ENCODE measurements at regions not wholly inside any gene's neighbourhood (a gene's known extent, or its start where the extent isn't known, plus 50 kb on each side); places are given as distances from the start of the nearest gene placed in this dataset.

DNA sequence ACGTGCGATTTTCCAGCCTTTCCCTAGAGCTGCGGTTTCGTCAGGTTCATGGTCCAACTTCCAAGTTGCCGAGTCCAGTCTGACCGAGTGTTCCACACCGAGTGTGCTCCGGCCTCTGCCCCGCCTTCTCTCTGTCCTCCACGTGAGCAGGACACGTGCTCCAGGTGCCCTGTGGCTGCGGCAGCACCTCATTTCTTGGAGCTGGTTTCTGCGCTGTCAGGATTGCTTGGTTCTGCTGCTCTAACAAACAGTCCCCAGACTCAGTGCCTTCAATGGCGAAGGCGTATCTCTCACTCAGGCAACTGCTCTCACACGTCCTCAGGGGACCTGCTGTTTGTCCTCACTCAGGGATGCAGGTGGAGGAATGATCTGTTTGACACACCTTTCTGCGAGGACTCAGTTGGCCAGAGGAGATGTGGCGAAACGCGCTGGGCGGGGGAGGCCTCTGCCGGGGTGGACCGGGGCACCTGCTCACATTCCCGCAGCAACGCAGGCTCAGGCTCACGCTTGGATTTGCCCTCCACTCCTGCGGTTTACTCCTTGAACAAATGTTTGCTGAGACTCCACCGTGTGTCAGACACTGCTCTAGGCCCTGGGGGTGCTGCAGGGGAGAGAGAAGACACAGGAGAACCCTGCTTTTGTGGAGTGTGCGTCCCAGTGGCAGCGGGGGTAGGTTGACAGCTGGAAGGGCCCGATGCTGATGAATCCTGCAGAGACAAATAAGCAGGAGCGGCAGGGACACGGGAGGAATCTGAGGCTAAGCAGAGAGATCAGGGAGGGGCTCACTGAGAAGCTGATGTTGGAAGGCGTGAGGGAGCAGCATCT is 63.4 kb upstream of the FBRSL1 start:
- DNase-seq (ENCODE audit: extremely low read depth in 1 of 2, low read depth in 1 of 2): no peak

DNA sequence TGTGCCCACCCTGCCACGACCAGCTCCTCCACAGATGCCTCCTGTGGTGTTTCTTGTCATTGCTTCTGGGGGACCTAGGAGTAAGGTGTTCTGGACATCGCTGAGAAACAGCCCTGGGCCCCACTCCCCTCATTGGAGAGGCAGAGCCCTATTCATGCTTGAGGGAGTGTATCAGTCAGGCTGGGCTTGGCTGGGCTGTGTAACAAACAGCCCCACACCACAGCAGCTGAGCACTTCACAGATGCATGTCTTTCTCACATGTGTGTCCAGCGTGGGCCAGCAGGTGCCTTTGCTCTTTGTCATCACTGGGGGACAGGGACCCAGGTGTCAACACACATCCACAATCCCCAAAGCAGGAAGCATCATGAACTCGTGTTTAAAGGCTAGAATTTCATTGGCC is 65.1 kb upstream of the FBRSL1 start:
- DNase-seq (ENCODE audit: extremely low read depth in 1 of 2, low read depth in 1 of 2): no peak

DNA sequence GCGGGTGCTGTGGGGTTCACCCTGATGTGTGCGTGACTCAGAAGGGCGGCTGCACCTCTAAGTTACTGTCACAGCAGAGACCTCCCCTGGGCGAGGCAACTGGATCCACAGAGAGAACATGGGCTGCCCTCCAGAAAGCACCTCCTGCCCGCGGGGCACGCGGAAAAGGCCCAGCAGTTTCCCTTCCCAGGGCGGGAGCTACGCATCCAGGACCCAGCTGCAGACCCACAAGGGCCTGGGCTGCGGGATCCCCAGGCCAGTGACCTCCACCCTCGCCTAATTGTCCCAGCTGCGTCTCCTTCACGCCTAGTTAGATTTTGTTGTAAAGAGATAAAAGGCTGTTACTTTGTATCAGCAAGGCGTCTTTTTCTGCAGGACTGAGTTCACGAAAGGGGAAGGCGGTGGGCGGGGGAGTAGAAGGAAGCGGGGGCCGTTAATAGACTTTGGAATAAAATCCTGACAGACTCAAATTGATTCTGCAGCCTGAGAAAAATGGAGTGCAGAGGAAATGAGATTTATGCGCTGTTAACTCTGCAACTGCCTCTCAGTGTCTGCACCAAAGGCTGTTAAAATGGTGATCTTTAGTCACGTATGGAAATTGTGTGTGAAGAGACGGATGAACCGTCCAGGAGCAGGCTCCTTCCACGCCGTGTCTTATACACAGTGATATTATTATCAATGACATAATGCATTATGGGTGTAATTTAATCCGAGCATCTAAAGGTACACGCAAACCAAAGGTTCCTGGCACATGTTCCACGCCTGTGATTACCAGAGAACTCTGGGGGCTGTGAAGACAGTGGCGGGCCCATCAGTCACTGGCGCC is 65.9 kb upstream of the FBRSL1 start:
- DNase-seq (ENCODE audit: extremely low read depth in 1 of 2, low read depth in 1 of 2): no peak

DNA sequence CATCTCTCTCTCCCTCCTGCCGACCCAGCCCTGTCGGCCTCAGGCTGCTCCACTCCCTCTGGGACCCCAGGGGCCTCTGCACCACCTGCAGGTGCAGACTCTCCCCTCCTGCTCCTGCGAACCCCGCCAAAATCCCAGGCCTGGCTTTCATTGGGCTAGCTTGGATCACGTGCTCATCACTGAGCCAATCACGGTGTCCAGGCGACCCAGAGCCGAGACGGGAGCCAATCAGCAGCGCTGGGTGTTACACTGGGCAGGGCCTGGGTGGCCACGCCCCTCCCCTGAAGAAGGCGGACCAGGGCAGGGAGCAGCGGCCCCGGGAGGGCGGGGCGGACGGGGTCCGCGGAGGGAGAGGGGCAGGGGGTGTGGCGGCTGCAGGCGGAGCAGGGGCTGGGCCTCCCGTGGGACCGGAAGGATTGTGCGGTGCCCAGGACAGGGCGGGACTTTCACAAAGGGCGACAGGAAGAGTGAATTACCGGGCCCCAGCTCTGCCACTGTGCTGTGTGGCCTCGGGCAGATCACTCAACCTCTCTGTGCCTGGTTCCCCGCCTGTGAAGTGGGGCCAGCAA is 66.6 kb upstream of the FBRSL1 start:
- no peak for DNase-seq (ENCODE audit: extremely low read depth in 1 of 2, low read depth in 1 of 2)

DNA sequence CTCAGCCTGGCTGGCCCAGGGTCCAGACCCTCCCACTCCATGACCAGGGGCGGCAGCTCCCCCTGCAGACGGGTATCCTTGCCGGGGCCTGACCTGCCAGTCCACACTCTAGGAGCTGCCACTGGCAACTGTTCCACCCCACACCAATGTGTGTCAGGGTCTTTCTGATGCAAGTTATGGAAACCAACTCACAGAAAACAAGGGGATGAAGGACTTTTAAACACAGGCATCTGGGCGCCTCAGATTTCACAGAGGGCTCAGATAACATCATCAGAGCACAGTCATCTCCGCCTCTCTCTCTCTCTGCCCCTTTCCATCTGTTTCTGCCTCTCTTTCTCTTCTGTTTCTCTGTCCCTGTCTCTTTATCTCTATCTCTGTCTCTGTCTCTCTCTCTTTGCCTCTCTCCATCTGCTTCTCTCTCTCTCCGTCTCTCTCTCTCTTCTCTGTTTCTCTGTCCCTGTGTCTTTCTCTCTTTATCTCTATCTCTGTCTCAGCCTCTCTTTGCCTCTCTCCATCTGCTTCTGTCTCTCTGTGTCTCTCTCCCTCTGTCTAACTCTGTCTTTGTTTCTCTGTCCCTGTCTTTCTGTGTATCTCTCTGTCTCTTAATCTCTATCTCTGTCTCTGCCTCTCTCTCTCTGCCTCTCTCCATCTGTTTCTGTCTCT is 67.4 kb upstream of the FBRSL1 start:
- no peak for DNase-seq (ENCODE audit: extremely low read depth in 1 of 2, low read depth in 1 of 2)

DNA sequence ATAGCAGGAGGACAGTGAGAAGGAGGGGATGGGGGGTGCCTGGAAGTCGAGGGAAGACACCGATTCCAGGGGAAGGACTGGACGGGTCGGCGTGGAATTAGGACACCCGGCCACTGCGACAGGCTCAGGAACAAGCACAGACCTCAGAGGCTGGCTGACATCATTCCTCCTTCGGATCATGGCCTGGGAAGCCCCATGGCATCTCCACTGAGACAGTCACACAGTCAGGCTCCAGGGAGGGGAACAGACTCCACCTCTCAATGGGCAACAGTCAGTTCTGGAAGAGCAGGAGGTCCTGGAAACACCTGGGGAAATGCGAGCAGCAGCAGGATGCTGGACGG is 67.9 kb upstream of the FBRSL1 start:
- no peak for DNase-seq (ENCODE audit: extremely low read depth in 1 of 2, low read depth in 1 of 2)

DNA sequence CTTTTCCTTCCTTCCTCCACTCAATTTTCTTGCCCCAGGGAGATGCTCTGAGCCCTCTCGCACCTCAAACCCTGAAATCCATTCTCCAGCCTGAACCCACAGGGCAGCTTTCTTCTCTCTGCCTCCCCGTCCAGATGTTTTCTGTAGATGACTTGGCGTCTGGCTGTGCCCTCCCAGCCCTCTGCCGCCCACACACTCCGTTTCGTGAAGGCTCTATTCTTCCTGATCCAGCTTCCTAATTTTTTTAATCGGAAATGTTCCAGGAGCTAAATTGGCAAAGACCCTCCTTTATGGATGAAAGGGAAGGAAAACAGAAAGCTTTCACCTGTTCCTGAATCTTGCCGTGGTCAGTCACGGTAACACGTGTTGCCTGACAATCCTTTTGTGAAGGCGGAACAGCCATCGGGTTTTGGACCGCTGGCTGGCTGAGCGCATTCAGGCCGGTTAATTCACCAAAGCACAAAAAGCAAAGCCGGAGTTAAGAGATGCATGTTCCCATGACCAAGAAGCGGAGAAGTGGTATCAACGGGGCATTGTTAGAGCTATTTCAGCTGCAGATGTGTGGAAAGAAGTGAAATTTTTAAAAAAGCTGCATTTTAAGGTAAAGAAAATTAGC is 70.2 kb upstream of the FBRSL1 start:
- no peak for DNase-seq (ENCODE audit: extremely low read depth in 1 of 2, low read depth in 1 of 2)

DNA sequence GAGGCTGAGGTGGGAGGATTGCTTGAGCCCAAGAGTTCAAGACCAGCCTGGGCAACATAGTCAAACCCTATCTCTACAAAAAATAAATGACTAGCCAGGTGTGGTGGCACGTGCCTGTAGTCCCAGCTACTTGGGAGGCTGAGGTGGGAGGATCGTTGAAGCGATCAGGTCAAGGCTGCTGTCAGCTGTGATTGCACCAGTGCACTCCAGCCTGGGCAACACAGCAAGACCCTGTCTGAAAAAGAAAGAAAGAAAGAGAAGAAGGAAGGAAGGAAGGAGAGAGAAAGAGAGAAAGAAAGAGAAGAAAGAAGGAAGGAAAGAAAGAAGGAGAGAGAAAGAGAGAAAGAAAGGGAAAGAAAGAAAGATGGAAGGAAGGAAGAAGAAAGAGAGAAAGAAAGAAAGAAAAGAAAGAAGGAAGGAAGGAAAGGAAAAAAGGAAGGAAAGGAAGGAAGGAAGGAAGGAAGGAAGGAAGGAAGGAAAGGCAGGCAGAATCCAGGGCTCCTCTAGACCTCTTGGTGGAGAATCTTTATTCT is 71.5 kb upstream of the FBRSL1 start:
- DNase-seq (ENCODE audit: extremely low read depth in 1 of 2, low read depth in 1 of 2): no peak

DNA sequence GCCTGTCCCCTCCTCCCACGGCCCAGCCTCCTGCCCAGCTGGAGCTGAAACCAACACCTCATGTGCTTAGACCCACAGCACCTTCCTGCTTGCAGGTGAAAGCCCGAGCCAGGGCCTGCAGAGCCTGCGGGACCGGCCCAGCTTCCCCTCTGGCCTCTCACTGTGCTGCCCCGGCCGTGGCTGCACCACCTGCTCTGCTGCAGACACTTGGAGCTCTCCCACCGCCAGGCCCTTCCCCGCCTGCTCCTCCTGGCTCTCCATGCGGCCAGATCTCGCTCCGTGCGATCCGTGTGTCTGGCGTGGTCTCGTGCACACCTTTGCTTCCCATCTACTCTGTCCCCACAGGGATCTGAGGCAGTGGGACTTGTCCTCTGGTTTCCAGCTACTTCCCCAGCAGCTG is 72.2 kb upstream of the FBRSL1 start:
- DNase-seq (ENCODE audit: extremely low read depth in 1 of 2, low read depth in 1 of 2): no peak

DNA sequence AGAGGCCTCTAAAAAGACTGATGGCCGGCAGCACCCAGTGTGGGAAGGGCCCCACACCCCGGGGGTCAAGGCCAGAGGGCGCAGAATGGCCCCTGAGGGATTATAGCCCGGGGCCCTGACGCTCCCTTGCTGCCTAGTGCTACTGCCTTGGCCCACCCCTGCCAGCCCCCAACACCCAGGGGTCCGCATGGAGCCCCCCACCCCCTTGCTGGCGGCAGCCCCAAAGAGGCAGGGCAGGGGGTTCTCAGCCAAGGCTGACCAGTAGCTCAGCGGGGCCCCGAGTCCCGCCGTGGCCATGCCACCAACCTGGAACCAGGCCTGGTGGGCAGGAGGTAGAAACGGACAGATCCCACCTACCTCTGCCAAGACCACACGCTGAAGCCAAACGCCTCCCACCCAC is 73.1 kb upstream of the FBRSL1 start:
- no peak for DNase-seq (ENCODE audit: extremely low read depth in 1 of 2, low read depth in 1 of 2)

DNA sequence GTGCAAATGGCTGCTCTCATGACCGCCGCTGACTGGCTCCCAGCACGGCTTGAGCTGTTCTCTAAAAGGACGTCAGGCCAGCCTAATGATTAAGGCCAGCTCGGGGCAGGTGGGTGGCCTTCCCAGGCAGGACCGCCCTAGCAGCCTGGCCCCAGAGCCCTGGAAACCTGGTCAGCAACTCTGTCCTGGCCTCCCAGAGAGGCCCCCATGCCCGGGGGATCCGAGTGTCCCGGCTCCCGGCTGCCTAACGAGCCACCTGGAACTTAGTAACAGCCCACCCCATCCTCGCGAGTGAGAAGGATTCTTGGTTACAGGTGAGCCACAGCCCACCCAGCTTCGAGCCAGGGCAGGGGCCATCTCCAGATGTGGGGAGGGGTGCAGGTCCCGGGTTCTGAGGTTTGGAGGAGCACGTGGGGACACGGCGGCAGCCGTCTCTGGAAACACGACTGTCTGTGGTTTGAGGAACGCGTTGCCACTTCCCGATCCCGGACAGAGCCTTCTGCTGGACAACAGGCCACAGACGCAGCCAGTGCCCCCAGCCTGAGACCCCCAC is 73.8 kb upstream of the FBRSL1 start:
- DNase-seq (ENCODE audit: extremely low read depth in 1 of 2, low read depth in 1 of 2): no peak

DNA sequence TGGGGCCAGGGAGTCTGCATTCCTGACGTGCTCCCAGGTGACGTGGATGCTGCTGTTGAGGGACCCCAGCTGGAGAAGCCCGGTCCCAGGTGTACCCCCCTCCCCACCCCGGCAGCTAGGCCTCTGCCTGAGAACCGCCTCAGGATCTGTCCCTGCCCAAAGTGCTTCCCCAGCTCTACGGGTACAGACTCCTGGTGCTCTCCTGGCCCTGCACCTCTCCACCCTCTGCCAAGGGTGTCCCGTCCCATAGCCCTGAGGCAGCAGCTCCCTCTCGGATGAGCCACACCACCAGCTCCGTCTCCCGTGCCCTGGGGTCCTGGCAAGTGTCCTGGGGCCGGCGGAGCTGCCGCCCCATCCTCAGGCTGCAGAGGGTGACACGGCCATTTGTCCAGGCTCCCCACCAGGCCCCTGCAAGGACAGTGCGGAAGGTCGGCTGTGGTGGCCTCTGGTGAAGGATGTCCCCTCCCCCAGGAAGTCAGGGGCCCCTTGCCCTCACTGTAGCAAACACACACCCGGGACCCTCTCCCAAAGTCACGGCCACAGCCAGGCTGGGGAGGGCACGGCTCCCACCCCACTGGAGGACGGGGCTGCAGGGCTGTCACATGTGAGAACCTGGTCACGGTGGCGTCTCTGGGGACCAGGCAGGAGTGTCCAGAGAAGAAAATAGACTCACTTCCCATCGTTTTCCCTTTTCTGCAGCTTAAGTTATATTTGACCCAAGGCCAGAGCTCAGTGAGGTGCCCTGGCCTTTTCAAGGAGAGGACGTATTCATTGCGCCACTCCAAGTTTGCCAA is 74.4 kb upstream of the FBRSL1 start:
- DNase-seq (ENCODE audit: extremely low read depth in 1 of 2, low read depth in 1 of 2): no peak

DNA sequence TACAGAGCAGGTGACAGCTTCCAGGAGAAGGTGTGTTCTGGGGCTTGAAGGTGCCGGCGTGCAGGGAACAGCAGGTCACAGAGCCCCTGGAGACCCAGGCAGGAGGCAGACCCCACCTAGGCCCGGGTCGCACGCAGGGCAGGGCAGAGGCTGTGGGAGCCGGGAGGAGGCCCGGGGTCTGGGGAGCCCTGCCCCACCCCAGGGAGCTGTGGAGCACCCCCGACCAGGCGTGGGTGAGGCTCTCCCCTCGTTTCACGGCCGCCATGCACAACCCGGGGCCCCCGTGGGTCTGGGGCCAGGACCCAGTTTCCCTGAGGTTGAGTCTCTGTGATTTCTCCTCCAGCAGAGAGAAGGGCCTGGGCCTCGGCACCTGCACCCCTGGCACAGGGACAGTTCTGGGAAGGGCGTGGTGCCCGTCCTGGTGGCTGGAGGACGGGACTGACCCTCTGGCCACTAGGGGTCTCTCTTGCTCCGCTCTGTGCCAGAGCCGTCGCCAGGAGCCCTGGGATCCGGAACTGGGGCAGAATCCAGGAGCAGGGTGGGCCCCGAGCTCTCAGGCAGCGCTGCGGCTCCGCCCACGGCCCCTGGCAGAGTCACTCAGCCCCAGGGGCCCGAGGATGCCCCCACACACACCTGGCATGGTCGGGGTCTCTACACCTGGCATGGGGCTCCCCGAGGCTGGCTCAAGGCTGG is 75.2 kb upstream of the FBRSL1 start:
- peak; percentile 49 to 60 for DNase-seq (ENCODE audit: extremely low read depth in 1 of 2, low read depth in 1 of 2)

DNA sequence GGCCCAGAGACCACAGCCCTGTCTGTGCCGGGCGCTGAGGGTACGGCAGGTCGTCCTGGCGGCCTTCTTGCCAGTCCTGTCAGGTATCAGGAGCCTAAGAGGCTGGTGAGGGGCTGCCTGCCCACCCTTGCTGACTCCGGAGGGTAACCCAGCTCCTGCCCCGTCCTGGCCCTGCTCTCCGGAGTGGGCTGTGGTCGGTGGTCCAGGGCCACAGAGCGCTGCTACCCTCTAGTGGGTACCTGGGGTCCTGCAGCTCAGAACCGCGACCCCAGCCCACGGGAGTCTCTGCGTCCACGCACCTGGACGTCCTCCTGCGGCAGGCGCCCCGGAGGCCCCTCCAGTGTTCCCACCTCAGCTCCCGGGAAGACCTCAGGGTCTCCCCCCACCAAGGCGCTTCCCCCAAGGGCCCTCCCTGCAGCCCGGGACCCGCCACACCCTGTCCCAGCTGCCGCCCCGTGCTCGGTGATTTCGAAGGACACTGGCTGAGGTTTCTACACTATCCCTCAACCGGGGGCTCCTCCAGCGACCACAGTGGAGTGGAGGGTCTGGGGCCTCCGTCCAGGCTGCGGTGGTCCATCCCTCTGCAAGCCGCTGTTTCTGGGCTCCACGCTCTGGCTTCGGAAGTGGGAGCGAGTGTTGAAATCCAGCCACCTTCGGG is 75.9 kb upstream of the FBRSL1 start:
- no peak for DNase-seq (ENCODE audit: extremely low read depth in 1 of 2, low read depth in 1 of 2)

DNA sequence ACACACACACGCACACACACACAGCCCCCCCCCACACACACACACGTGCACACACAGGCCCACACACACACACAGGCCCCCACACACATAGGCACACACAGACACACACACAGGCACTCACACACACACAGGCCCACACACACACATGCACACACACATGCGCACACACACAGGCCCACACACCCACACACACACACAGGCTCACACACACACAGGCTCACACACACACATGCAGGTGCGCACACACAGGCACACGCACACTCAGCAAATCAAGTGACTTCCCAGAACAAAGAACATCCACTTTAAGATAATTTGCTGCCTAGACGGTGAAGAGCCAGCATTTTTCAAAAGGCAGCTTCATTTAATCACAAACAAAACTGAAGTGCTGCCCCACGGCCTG is 78.5 kb upstream of the FBRSL1 start:
- no peak for DNase-seq (ENCODE audit: extremely low read depth in 1 of 2, low read depth in 1 of 2)

DNA sequence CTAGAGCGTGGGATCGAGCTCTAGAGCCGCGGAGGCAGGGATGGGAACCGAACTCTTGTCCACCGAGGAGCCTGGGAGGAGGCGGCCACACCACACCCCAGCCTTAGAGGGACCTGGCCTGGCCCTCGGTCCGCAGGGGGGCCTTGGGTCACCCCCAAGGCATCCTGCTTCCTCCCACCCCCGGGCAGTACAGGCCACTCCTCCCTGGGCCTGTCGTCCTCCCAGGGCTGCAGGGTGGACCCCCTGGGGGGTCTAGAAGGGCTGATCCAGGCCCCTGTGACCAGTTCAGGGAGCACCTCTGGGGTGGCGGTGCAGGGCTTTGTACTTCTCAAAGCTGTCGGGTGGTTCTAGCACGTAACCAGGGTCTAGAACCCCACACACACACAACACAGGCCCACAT is 79.1 kb upstream of the FBRSL1 start:
- DNase-seq (ENCODE audit: extremely low read depth in 1 of 2, low read depth in 1 of 2): no peak

DNA sequence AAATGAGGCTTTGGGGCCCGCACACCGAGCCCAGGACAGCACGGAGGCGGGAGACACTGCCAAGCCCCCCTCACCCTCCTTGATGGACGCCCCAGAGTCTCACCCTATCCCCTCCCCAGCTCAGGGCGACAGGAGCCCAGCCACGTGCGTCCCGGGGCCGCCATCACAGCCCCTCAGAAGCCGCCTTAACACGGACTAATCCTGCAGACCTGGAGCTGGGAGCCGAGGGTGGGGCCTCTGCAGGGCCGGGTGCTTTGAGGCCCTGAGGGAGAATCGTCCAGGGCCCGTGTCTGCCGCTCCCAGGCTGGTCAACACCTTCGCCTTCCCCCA is 79.7 kb upstream of the FBRSL1 start:
- no peak for DNase-seq (ENCODE audit: extremely low read depth in 1 of 2, low read depth in 1 of 2)

DNA sequence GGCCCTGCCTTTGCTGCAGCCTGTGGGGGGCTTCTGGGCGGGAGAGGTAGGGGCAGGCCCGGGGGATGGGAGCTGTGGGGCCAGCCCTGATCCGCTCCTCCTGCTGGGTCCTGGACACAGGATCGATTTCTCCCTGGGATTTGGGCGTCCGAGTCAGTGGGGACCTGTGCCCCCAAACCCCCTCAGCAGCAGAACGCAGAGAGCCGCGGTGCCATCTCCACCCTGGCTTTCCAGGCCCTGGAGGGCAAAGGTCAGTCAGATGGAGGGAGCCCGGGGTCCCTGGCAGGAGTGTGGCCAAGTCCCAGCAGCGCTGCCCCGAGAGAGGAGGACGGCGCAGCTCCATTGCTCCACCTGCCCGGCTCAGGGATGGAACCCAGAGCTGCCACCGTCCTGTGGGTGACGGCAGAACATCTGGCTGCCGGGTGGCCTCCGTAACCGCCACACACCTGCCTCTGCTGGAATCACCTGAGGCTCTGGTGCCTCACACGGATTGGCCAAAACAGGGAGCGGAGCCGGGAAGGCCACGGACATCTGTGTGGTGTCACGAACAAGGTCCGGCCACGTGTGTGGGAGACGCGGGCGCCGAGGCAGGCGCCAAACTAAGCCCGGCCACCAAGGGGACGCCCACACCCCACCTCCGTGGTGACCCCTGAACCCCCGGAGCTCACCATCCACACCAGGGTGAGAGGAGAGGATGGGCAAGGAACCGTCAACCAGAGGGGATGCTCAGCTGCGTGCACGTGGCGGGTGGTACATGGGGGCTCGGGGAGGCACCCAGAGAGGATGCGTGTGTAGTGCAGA is 80.3 kb upstream of the FBRSL1 start:
- no peak for DNase-seq (ENCODE audit: extremely low read depth in 1 of 2, low read depth in 1 of 2)
